Calu3 (cell line): ENCODE measurements at regions not wholly inside any gene's neighbourhood (a gene's known extent, or its start where the extent isn't known, plus 50 kb on each side); places are given as distances from the start of the nearest gene placed in this dataset.

Experiments
- BruUV-seq: library from RNA; stranded (reverse); fragments of 400-500 nt; replicated peaks from 2 replicates; lab custom pipeline; 2021; lab: Mats Ljungman, UMichigan
- CTCF ChIA-PET: fragments of 300-600 bp; sonication (Branson Sonifier 250); formaldehyde crosslinking; loops from one replicate; lab custom pipeline; 2022; ENCODE audit warnings: antibody characterized with exemption; lab: Charles Lee
- DNase-seq: peaks from one replicate; pipeline ENCODE4 v3.0.0; 2022
- H3K27ac Mint-ChIP-seq: one replicate; pipeline ENCODE4 v1.8.0; 2022; ENCODE audit warnings: mixed read lengths; ENCODE audit not compliant: unreplicated experiment
- H3K27me3 Mint-ChIP-seq: one replicate; pipeline ENCODE4 v1.8.0; 2022; ENCODE audit warnings: mixed read lengths; ENCODE audit not compliant: unreplicated experiment
- H3K36me3 Mint-ChIP-seq: one replicate; pipeline ENCODE4 v1.8.0; 2022; ENCODE audit warnings: mild to moderate bottlenecking, moderate library complexity, mixed read lengths; ENCODE audit not compliant: insufficient read depth, unreplicated experiment
- H3K4me1 Mint-ChIP-seq: one replicate; pipeline ENCODE4 v1.8.0; 2022; ENCODE audit warnings: mild to moderate bottlenecking, low read depth, mixed read lengths; ENCODE audit not compliant: unreplicated experiment
- H3K4me3 Mint-ChIP-seq: one replicate; pipeline ENCODE4 v1.8.0; 2022; ENCODE audit warnings: mild to moderate bottlenecking, low read depth, moderate library complexity, mixed read lengths; ENCODE audit not compliant: unreplicated experiment
- H3K9me3 Mint-ChIP-seq: one replicate; pipeline ENCODE4 v1.8.0; 2022; ENCODE audit warnings: low read depth, mixed read lengths; ENCODE audit not compliant: unreplicated experiment
- intact Hi-C: fragments of 100-400 bp; cut with micrococcal nuclease; formaldehyde crosslinking; loops from one replicate; pipeline ENCODE4 v1.10.0; 2022; ENCODE audit not compliant: unreplicated experiment
- TF ChIP-seq, protein P1 (sequence below): fragments of 200-600 bp; IDR thresholded peaks from one replicate; pipeline ENCODE4 v1.8.0; 2022; ENCODE audit warnings: antibody characterized with exemption; ENCODE audit not compliant: unreplicated experiment

DNA sequence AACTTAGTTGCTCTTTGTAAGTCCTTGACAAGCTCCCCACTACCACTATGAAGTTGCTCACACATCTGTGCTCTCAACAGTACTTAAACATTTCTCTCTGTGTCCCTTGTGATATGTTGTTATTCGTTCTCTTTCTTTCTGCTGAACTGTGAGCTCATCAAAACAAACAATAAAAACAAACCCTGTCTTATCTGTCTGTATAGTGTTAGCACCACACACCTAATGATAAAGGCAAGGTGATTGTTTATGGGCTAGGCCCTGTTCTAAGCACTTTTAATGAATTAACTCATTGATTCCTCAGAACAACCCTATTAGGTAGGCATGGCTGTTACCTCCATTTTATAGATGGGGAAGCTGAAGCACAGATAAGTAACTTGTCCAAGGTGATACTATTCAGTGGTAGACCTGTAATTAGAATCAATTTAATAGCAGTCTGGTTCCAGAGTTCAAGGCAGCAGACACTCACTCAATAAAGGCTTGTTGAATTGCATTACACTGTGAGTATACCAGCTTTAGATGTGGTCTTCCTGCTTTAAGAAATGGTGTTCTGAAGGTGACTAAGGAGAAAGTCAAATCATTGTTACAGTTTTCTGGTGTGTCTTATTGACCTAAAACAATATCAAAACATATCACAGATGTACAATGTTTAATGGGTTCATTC, 153.6 kb upstream of the ELL2 start:
- Mint-ChIP-seq H3K27me3 (no peaks in the 10 kb centered on the region), H3K4me1 (peaks cover 28% of the 10 kb centered on the region), H3K9me3 (no peaks in the 10 kb centered on the region), H3K27ac (no peak overlapping the region), H3K36me3 (no peaks in the 10 kb centered on the region), H3K4me3 (no peak overlapping the region)
- CTCF ChIA-PET = no interaction called here
- TF ChIP-seq, protein P1, sequence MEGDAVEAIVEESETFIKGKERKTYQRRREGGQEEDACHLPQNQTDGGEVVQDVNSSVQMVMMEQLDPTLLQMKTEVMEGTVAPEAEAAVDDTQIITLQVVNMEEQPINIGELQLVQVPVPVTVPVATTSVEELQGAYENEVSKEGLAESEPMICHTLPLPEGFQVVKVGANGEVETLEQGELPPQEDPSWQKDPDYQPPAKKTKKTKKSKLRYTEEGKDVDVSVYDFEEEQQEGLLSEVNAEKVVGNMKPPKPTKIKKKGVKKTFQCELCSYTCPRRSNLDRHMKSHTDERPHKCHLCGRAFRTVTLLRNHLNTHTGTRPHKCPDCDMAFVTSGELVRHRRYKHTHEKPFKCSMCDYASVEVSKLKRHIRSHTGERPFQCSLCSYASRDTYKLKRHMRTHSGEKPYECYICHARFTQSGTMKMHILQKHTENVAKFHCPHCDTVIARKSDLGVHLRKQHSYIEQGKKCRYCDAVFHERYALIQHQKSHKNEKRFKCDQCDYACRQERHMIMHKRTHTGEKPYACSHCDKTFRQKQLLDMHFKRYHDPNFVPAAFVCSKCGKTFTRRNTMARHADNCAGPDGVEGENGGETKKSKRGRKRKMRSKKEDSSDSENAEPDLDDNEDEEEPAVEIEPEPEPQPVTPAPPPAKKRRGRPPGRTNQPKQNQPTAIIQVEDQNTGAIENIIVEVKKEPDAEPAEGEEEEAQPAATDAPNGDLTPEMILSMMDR = no peak
- intact Hi-C loops = no loop called here
- no peak for DNase-seq
- no TSS peak for BruUV-seq

DNA sequence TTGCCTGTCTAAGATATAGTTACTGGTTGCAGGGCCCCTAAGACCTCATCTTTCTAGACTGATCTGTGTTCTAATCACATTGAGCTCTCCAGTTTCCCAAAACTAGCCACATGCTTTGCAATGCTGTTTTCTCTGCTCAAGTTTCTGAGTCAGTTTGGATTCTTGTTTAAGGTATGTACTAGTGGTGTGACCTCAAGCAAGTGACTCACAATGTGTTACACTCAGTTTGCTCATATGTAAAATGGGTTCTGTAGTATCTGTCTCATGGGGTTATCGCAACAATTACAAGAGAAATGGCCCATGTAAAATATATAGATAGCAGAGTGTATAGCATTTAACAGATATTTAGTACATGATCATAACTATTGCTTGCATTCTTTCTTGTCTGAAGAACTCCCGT, 153.1 kb upstream of the ELL2 start:
- Mint-ChIP-seq H3K36me3 (no peaks in the 10 kb centered on the region), H3K4me3 (no peak overlapping the region), H3K27me3 (no peaks in the 10 kb centered on the region), H3K4me1 (peaks cover 28% of the 10 kb centered on the region), H3K9me3 (no peaks in the 10 kb centered on the region), H3K27ac (no peak overlapping the region)
- TF ChIP-seq, protein P1 = no peak
- DNase-seq = no peak
- BruUV-seq = no TSS peak
- intact Hi-C loops = no loop called here
- CTCF ChIA-PET = no interaction called here

DNA sequence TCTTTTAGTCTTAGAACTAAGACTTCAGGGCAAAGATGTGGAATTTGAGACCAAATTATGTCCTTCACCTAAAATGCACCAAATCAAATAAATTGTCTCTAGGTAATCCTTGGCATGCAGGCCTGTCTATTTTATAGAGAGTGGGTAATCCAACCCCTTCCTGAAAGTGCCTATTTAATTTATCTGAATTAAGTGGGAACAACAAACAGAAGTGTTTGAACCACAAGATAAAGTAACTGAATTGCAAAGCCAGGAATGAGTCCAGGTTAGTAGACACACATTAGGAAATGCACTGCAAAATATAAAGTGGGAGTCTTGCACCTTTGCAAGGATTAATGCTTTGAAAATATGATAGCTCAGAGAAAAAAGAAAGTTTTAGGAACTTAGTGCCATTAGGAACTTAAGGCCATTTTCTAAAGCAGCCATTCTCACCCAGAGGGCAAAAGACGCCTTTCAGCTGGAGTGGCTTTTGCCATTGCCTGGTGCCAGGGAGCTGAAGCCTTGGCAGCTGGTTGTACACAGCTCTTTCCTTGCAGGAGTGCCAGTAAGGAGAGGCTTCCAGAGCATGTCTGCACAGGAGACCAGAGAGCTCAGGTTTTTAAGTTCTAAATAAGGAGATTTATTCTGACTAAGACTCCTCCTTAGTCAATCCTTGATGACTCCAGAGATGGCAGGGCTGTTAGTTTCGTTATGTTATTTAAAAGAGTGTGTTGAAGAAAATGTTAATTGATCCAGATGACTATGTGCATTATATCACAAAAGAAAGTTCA, 151.7 kb upstream of the ELL2 start:
- no TSS peak for BruUV-seq
- Mint-ChIP-seq H3K9me3 (no peaks in the 10 kb centered on the region), H3K36me3 (no peaks in the 10 kb centered on the region), H3K4me1 (peaks cover 18% of the 10 kb centered on the region), H3K4me3 (no peak overlapping the region), H3K27me3 (no peaks in the 10 kb centered on the region), H3K27ac (no peak overlapping the region)
- no peak for DNase-seq
- intact Hi-C loops = no loop called here
- CTCF ChIA-PET = interaction anchor here (0.5 kb wide), 1 partner anchor 130 kb away, joined by 9 read pairs; no protein-coding TSS in a partner anchor
- TF ChIP-seq, protein P1 = no peak

DNA sequence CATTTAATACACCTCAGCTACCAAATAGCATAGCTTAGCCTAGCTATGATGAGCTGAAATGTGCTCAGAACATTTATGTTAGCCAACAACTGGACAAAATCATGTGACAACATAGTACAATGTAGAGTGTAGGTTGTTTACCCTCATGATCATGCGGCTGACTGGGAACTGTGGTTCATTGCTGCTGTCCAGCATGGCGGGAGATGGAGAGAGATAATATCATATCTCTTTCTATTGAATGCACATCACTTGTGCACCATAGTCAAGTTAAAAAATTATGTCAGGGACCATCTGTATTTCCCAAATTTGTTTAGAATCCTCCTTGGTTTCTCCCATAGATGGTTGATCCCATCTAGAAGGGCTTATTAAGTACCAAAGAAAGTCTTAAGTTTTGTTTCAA, 151.1 kb upstream of the ELL2 start:
- no peak overlapping the region for H3K4me3 Mint-ChIP-seq
- intact Hi-C loops = no loop called here
- H3K27ac Mint-ChIP-seq = no peak overlapping the region
- DNase-seq = no peak
- peaks cover 11% of the 10 kb centered on the region for H3K4me1 Mint-ChIP-seq
- TF ChIP-seq, protein P1 = no peak
- CTCF ChIA-PET = no interaction called here
- BruUV-seq = no TSS peak
- H3K9me3 Mint-ChIP-seq = no peaks in the 10 kb centered on the region
- H3K27me3 Mint-ChIP-seq = no peaks in the 10 kb centered on the region
- no peaks in the 10 kb centered on the region for H3K36me3 Mint-ChIP-seq
